IMR-90 (cell line): ENCODE measurements at regions not wholly inside any gene's neighbourhood (a gene's known extent, or its start where the extent isn't known, plus 50 kb on each side); places are given as distances from the start of the nearest gene placed in this dataset.

ENCODE experiments used
- ATAC-seq: fragments of 200-7000 bp; cut with Tn5 transposase; 2 replicates; pipeline ENCODE4 v1.9.1; 2020; ENCODE audit warnings: low read depth, mild to moderate bottlenecking, moderate library complexity
- BruUV-seq: library from RNA; stranded (reverse); fragments of 400-500 nt; replicated peaks from 2 replicates; lab custom pipeline; 2021; lab: Mats Ljungman, UMichigan
- CTCF ChIA-PET: fragments of 300-600 bp; formaldehyde crosslinking; extraction: SDS; loops from one replicate; lab custom pipeline; 2021; ENCODE audit warnings: antibody characterized with exemption; lab: Yijun Ruan, JAX
- POLR2A ChIA-PET: fragments of 300-600 bp; sonication (Branson Sonifier 250); formaldehyde crosslinking; loops from one replicate; lab custom pipeline; 2022; ENCODE audit warnings: antibody characterized with exemption; ENCODE audit not compliant: unreplicated experiment; lab: Charles Lee
- DNase-seq: peaks from one replicate; pipeline ENCODE4 v3.0.0; 2013
- H2AFZ ChIP-seq: replicated peaks from 2 replicates; pipeline ENCODE3; 2013; ENCODE audit warnings: low read length, mild to moderate bottlenecking; ENCODE audit not compliant: poor library complexity
- H2AK5ac ChIP-seq: 2 replicates; pipeline ENCODE4 v1.6.1; 2013; ENCODE audit warnings: low read depth, low read length, inconsistent platforms
- H2AK9ac ChIP-seq: replicated peaks from 2 replicates; pipeline ENCODE3; 2013; ENCODE audit warnings: mild to moderate bottlenecking, low read depth, low read length, moderate library complexity; ENCODE audit not compliant: poor library complexity
- H2BK120ac ChIP-seq: 2 replicates; pipeline ENCODE4 v1.6.1; 2013; ENCODE audit warnings: low read depth, low read length, inconsistent platforms
- H2BK15ac ChIP-seq: 3 replicates; pipeline ENCODE4 v1.6.1; 2013; ENCODE audit warnings: low read depth, low read length, inconsistent platforms
- H2BK20ac ChIP-seq: 2 replicates; pipeline ENCODE4 v1.6.1; 2013; ENCODE audit warnings: low read depth, mild to moderate bottlenecking, inconsistent platforms, low read length, moderate library complexity
- H2BK5ac ChIP-seq: 2 replicates; pipeline ENCODE4 v1.6.1; 2013; ENCODE audit warnings: mild to moderate bottlenecking, low read depth, low read length, inconsistent platforms; ENCODE audit not compliant: poor library complexity, severe bottlenecking
- H3K14ac ChIP-seq: replicated peaks from 2 replicates; pipeline ENCODE4 v1.6.1; 2013; ENCODE audit warnings: low read depth, low read length, inconsistent platforms
- H3K18ac ChIP-seq: 2 replicates; pipeline ENCODE4 v1.6.1; 2013; ENCODE audit warnings: low read depth, low read length, control low read depth
- H3K23ac ChIP-seq: 2 replicates; pipeline ENCODE4 v1.6.1; 2013; ENCODE audit warnings: low read depth, low read length, inconsistent platforms
- H3K27ac ChIP-seq: 2 replicates; pipeline ENCODE4 v1.5.1; 2013; ENCODE audit warnings: mild to moderate bottlenecking, control low read depth, low read length; ENCODE audit not compliant: insufficient read depth
- H3K27me3 ChIP-seq: 2 replicates; pipeline ENCODE4 v1.6.1; 2013; ENCODE audit warnings: low read length; ENCODE audit not compliant: control insufficient read depth, insufficient read depth
- H3K36me3 ChIP-seq: 2 replicates; pipeline ENCODE4 v1.6.1; 2013; ENCODE audit warnings: low read length, mixed read lengths; ENCODE audit not compliant: control insufficient read depth, insufficient read depth
- H3K4ac ChIP-seq: 2 replicates; pipeline ENCODE4 v1.6.1; 2013; ENCODE audit warnings: low read depth, low read length, inconsistent platforms
- H3K4me1 ChIP-seq: 2 replicates; pipeline ENCODE4 v1.6.1; 2013; ENCODE audit warnings: low read length, mixed read lengths; ENCODE audit not compliant: control insufficient read depth, insufficient read depth
- H3K4me2 ChIP-seq: 2 replicates; pipeline ENCODE4 v1.6.1; 2013; ENCODE audit warnings: low read depth, mild to moderate bottlenecking, control low read depth, low read length, moderate library complexity
- H3K4me3 ChIP-seq: 2 replicates; pipeline ENCODE4 v1.5.1; 2013; ENCODE audit warnings: low read depth, mild to moderate bottlenecking, control low read depth, low read length, moderate library complexity; ENCODE audit not compliant: insufficient read depth
- H3K56ac ChIP-seq: 2 replicates; pipeline ENCODE4 v1.6.1; 2013; ENCODE audit warnings: low read length, inconsistent platforms; ENCODE audit not compliant: insufficient read depth; ENCODE audit errors: extremely low read depth
- H3K79me1 ChIP-seq, 2 experiments: 2 replicates each; pipeline ENCODE4 v1.6.1; 2013; ENCODE audit warnings: low read length in 2 of 2, inconsistent platforms in 1 of 2, low read depth in 1 of 2
- H3K9ac ChIP-seq: 2 replicates; pipeline ENCODE4 v1.6.1; 2013; ENCODE audit warnings: low read depth, low read length, control low read depth
- H3K9me1 ChIP-seq: 2 replicates; pipeline ENCODE4 v1.6.1; 2013; ENCODE audit warnings: low read length, inconsistent platforms; ENCODE audit not compliant: insufficient read depth
- H3K9me3 ChIP-seq: 2 replicates; pipeline ENCODE4 v1.6.1; 2013; ENCODE audit warnings: low read length; ENCODE audit not compliant: control insufficient read depth, insufficient read depth
- H4K20me1 ChIP-seq: 2 replicates; pipeline ENCODE4 v1.6.1; 2013; ENCODE audit warnings: low read length, inconsistent platforms; ENCODE audit not compliant: insufficient read depth
- H4K5ac ChIP-seq: 2 replicates; pipeline ENCODE4 v1.6.1; 2013; ENCODE audit warnings: mild to moderate bottlenecking, low read depth, low read length, control low read depth
- H4K8ac ChIP-seq, 2 experiments: 2 replicates each; pipeline ENCODE4 v1.6.1; 2013; ENCODE audit warnings: low read depth in 2 of 2, low read length in 2 of 2, control low read depth in 1 of 2, inconsistent platforms in 1 of 2
- H4K91ac ChIP-seq: 2 replicates; pipeline ENCODE4 v1.6.1; 2013; ENCODE audit warnings: low read depth, low read length, inconsistent platforms; ENCODE audit not compliant: insufficient read depth
- BHLHE40 ChIP-seq: fragments of 150-350 bp; IDR thresholded peaks from 2 replicates; pipeline ENCODE4 v1.6.1; 2016; ENCODE audit warnings: mild to moderate bottlenecking, low read depth, low read length
- CEBPB ChIP-seq: IDR thresholded peaks from 2 replicates; pipeline ENCODE4 v1.6.1; 2012; ENCODE audit warnings: low read depth, low read length, improper control_type of control experiment
- CHD1 ChIP-seq: IDR thresholded peaks from 2 replicates; pipeline ENCODE4 v1.6.1; 2012; ENCODE audit warnings: low read depth, low read length, improper control_type of control experiment
- FOS ChIP-seq: fragments of 150-350 bp; IDR thresholded peaks from 2 replicates; pipeline ENCODE4 v1.6.1; 2016; ENCODE audit warnings: low read depth, low read length
- MAFK ChIP-seq: IDR thresholded peaks from 2 replicates; pipeline ENCODE4 v1.6.1; 2012; ENCODE audit warnings: low read depth, low read length, improper control_type of control experiment
- MAZ ChIP-seq: IDR thresholded peaks from 2 replicates; pipeline ENCODE4 v1.6.1; 2012; ENCODE audit warnings: low read depth, mild to moderate bottlenecking, low read length, improper control_type of control experiment, moderate library complexity, borderline replicate concordance
- MXI1 ChIP-seq: IDR thresholded peaks from 2 replicates; pipeline ENCODE4 v1.6.1; 2012; ENCODE audit warnings: low read depth, mild to moderate bottlenecking, low read length, moderate library complexity, borderline replicate concordance
- NFE2L2 ChIP-seq: fragments of 150-350 bp; IDR thresholded peaks from 2 replicates; pipeline ENCODE4 v1.6.1; 2016; ENCODE audit warnings: low read depth, mild to moderate bottlenecking, low read length
- POLR2A ChIP-seq: IDR thresholded peaks from 2 replicates; pipeline ENCODE4 v1.6.1; 2012; ENCODE audit warnings: mild to moderate bottlenecking, low read depth, low read length
- RAD21 ChIP-seq: IDR thresholded peaks from 2 replicates; pipeline ENCODE4 v1.6.1; 2012; ENCODE audit warnings: low read length, improper control_type of control experiment
- RCOR1 ChIP-seq: IDR thresholded peaks from 2 replicates; pipeline ENCODE4 v1.6.1; 2012; ENCODE audit warnings: mild to moderate bottlenecking, low read length, improper control_type of control experiment; ENCODE audit not compliant: insufficient replicate concordance
- RFX5 ChIP-seq: IDR thresholded peaks from 2 replicates; pipeline ENCODE4 v1.8.0; 2012; ENCODE audit warnings: low read depth, mild to moderate bottlenecking, low read length, moderate library complexity
- SMC3 ChIP-seq: fragments of 150-350 bp; IDR thresholded peaks from 2 replicates; pipeline ENCODE4 v1.6.1; 2016; ENCODE audit warnings: low read depth, mild to moderate bottlenecking, antibody characterized with exemption, low read length, moderate library complexity
- WGBS, 2 experiments: methylation state at CpG; one replicate each; pipeline versions ENCODE4 v1.1.5 to v1.1.7; 2013; ENCODE audit warnings: missing lambda C conversion rate in 2 of 2; ENCODE audit not compliant: insufficient read length in 1 of 2; ENCODE audit errors: extremely low coverage in 2 of 2; 5-methylcytosine and 5-hydroxymethylcytosine counted together
- dilution Hi-C: fragments of 300-500 bp; cut with HindIII; formaldehyde crosslinking; loops from one replicate; pipeline ENCODE4 v1.14.3; 2018; ENCODE audit warnings: low sequenced_read_pairs; ENCODE audit not compliant: unreplicated experiment
- in situ Hi-C: fragments of 300-500 bp; cut with MboI; formaldehyde crosslinking; loops from 3 replicates; pipeline ENCODE4 v1.14.3; 2019; ENCODE audit warnings: low sequenced_read_pairs, inconsistent platforms, mixed read lengths
- intact Hi-C: fragments of 100-400 bp; cut with micrococcal nuclease; formaldehyde crosslinking; loops from 2 replicates; pipeline ENCODE4 v1.10.0; 2022
- TF ChIP-seq, protein P1 (sequence below): fragments of 150-350 bp; IDR thresholded peaks from 2 replicates; pipeline ENCODE4 v1.6.1; 2016; ENCODE audit warnings: low read depth, mild to moderate bottlenecking, low read length, moderate library complexity, borderline replicate concordance
- TF ChIP-seq, protein P2 (sequence below): conservative IDR thresholded peaks from 2 replicates; pipeline ENCODE4 v1.5.1; 2012; ENCODE audit warnings: mild to moderate bottlenecking, low read depth, low read length, improper control_type of control experiment
- TF ChIP-seq, protein P3 (sequence below): fragments of 150-350 bp; IDR thresholded peaks from 2 replicates; pipeline ENCODE4 v1.6.1; 2017; ENCODE audit warnings: mild to moderate bottlenecking, antibody characterized with exemption, low read length, low read depth

DNA sequence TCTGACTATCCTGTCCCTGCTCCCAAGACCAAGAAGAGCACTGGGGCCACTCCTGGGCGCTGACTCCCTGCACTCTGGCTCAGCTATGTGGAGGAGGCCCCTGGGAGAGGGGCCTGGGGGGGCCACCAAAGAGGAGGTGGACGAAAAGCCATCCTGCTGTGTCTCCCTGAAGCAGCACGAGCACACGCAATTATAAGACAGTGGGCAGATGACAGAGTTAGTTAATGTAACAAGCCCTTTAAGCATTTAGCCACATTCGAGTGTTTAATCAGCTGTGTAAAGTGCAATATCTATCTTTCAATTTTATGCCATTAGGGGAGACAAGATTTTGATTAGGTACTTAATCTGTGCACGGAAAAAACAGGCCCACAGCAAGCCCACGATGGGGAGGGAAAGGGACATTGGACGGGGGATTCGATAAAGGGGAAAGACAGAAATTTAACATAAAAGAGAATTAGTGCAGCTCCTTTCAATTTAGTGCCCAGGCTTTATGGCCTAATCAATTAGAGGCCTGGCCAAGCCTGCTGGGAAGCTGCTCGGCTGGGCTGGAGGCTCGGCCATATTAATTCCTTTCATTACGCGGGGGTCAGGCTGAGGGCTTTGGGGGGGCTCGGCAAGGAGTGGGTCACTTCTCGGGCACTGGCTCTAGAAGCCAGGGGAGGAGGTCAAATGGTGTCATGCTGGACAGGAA is 286.2 kb downstream of the DHX35 start:
- BruUV-seq: no TSS peak

More for the DNA sequence above, 286.2 kb downstream of the DHX35 start:
- H2BK5ac ChIP-seq: no peak overlapping the region
- no peak overlapping the region for H2AK5ac ChIP-seq
- no peak overlapping the region for H3K27ac ChIP-seq
- H3K4me3 ChIP-seq: no peak overlapping the region
- H4K8ac ChIP-seq: no peak overlapping the region
- no peaks in the 10 kb centered on the region for H3K9me1 ChIP-seq
- ChIA-PET CTCF (no interaction called here), POLR2A (no interaction called here)
- no peak overlapping the region for H3K56ac ChIP-seq
- in situ Hi-C loops: no loop called here
- no peak overlapping the region for H3K4ac ChIP-seq
- no peak overlapping the region for H2AFZ ChIP-seq
- H3K9me3 ChIP-seq: no peaks in the 10 kb centered on the region
- H3K18ac ChIP-seq: no peak overlapping the region
- no peaks in the 10 kb centered on the region for H3K4me1 ChIP-seq
- no peaks in the 10 kb centered on the region for H3K79me1 ChIP-seq
- 30% methylated on average over 4 of the region's 15 CpGs; no CpG with 5 or more reads in 1 of the 2 experiments for WGBS, 2 experiments
- no peak overlapping the region for H3K14ac ChIP-seq
- H4K20me1 ChIP-seq: no peaks in the 10 kb centered on the region
- dilution Hi-C loops: no loop called here
- no peak overlapping the region for H3K9ac ChIP-seq
- no peak for TF ChIP-seq BHLHE40
- TF ChIP-seq CEBPB: no peak
- TF ChIP-seq CHD1: no peak
- no peak for TF ChIP-seq NFE2L2
- no peak for TF ChIP-seq RFX5
- TF ChIP-seq, protein P1, sequence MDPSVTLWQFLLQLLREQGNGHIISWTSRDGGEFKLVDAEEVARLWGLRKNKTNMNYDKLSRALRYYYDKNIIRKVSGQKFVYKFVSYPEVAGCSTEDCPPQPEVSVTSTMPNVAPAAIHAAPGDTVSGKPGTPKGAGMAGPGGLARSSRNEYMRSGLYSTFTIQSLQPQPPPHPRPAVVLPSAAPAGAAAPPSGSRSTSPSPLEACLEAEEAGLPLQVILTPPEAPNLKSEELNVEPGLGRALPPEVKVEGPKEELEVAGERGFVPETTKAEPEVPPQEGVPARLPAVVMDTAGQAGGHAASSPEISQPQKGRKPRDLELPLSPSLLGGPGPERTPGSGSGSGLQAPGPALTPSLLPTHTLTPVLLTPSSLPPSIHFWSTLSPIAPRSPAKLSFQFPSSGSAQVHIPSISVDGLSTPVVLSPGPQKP: no peak
- no peak for TF ChIP-seq POLR2A
- TF ChIP-seq, protein P2, sequence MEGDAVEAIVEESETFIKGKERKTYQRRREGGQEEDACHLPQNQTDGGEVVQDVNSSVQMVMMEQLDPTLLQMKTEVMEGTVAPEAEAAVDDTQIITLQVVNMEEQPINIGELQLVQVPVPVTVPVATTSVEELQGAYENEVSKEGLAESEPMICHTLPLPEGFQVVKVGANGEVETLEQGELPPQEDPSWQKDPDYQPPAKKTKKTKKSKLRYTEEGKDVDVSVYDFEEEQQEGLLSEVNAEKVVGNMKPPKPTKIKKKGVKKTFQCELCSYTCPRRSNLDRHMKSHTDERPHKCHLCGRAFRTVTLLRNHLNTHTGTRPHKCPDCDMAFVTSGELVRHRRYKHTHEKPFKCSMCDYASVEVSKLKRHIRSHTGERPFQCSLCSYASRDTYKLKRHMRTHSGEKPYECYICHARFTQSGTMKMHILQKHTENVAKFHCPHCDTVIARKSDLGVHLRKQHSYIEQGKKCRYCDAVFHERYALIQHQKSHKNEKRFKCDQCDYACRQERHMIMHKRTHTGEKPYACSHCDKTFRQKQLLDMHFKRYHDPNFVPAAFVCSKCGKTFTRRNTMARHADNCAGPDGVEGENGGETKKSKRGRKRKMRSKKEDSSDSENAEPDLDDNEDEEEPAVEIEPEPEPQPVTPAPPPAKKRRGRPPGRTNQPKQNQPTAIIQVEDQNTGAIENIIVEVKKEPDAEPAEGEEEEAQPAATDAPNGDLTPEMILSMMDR: no peak
- no peak for TF ChIP-seq SMC3
- TF ChIP-seq MAZ: no peak
- no peak for TF ChIP-seq MAFK
- no peak for TF ChIP-seq RAD21
- no peak for TF ChIP-seq FOS
- TF ChIP-seq, protein P3, sequence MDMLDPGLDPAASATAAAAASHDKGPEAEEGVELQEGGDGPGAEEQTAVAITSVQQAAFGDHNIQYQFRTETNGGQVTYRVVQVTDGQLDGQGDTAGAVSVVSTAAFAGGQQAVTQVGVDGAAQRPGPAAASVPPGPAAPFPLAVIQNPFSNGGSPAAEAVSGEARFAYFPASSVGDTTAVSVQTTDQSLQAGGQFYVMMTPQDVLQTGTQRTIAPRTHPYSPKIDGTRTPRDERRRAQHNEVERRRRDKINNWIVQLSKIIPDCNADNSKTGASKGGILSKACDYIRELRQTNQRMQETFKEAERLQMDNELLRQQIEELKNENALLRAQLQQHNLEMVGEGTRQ: no peak
- no peak for TF ChIP-seq RCOR1
- TF ChIP-seq MXI1: no peak
- H3K36me3 ChIP-seq: no peaks in the 10 kb centered on the region
- H3K27me3 ChIP-seq: no peaks in the 10 kb centered on the region
- H2BK120ac ChIP-seq: no peak overlapping the region
- H2BK15ac ChIP-seq: no peak overlapping the region
- intact Hi-C loops: no loop called here
- H2AK9ac ChIP-seq: no peak overlapping the region
- H4K91ac ChIP-seq: no peak overlapping the region
- DNase-seq (no peak), ATAC-seq (no peak)
- no peak overlapping the region for H3K23ac ChIP-seq
- H3K4me2 ChIP-seq: no peak overlapping the region
- H4K5ac ChIP-seq: no peak overlapping the region
- no peak overlapping the region for H2BK20ac ChIP-seq
